Hematopoietic multipotent progenitor cell treated with erythropoietin and hydrocortisone succinate and interleukin-3 and kit ligand, for 6 days (in vitro differentiated cells): ENCODE measurements at regions not wholly inside any gene's neighbourhood (a gene's known extent, or its start where the extent isn't known, plus 50 kb on each side); places are given as distances from the start of the nearest gene placed in this dataset.
"Not testable (repeated sequence)": the region's sequence is repeated elsewhere in the genome, so short reads cannot be mapped to it uniquely, and the experiment has no call there.

Experiments used
- DNase-seq: peaks from one replicate; pipeline ENCODE4 v3.0.0-alpha.2; 2015

GRCh38 chrX:151042842-151043241 is 59.7 kb downstream of the HMGB3 start:
- DNase-seq = no peak

GRCh38 chrX:151066373-151066772 is 83.2 kb downstream of the HMGB3 start:
- not testable (repeated sequence) for DNase-seq

- DNase-seq = no peak
These were observed 90.6 kb downstream of the HMGB3 start for GRCh38 chrX:151073767-151074166.

GRCh38 chrX:151081016-151081415 is 95.4 kb upstream of the GPR50 start:
- DNase-seq = no peak

GRCh38 chrX:151082077-151082948 is 94.1 kb upstream of the GPR50 start:
- DNase-seq = peak; percentile 67

GRCh38 chrX:151084454-151084853 is 91.9 kb upstream of the GPR50 start:
- no peak for DNase-seq

GRCh38 chrX:151085207-151085606 is 91.2 kb upstream of the GPR50 start:
- no peak for DNase-seq

- DNase-seq = no peak
These were observed 88.2 kb upstream of the GPR50 start for GRCh38 chrX:151088221-151088620.

- DNase-seq = peak; percentile 90
These were observed 77.4 kb upstream of the GPR50 start for GRCh38 chrX:151099001-151099400.

- peak; percentile 35 for DNase-seq
These were observed 75.6 kb upstream of the GPR50 start for GRCh38 chrX:151100799-151101198.

- not testable (repeated sequence) for DNase-seq
These were observed 63.2 kb upstream of the GPR50 start for GRCh38 chrX:151113200-151113599.
